NCI-H345 treated with DMSO at 0.1 percent for 48 hours (cell line): ENCODE measurements at regions not wholly inside any gene's neighbourhood (a gene's known extent, or its start where the extent isn't known, plus 50 kb on each side); places are given as distances from the start of the nearest gene placed in this dataset.

Experiments used
- DNase-seq: peaks from one replicate; lab custom pipeline; 2025; ENCODE audit not compliant: unreplicated experiment; lab: John Stamatoyannopoulos, UW

GRCh38 chr7:67547183-67547907, 550.7 kb downstream of the TYW1 start:
- no peak for DNase-seq

GRCh38 chr7:67549126-67549525, 552.5 kb downstream of the TYW1 start:
- no peak for DNase-seq

GRCh38 chr7:67550801-67551436, 554.3 kb downstream of the TYW1 start:
- DNase-seq = peak; percentile 76

GRCh38 chr7:67552738-67553137, 556.1 kb downstream of the TYW1 start:
- DNase-seq = no peak

GRCh38 chr7:67553378-67553777, 556.7 kb downstream of the TYW1 start:
- no peak for DNase-seq

- DNase-seq = no peak
These were observed 558.4 kb downstream of the TYW1 start for GRCh38 chr7:67554986-67555385.

GRCh38 chr7:67564959-67565358, 568.3 kb downstream of the TYW1 start:
- DNase-seq = no peak

GRCh38 chr7:67566101-67566500, 569.5 kb downstream of the TYW1 start:
- no peak for DNase-seq

- DNase-seq = no peak
These were observed 574.5 kb downstream of the TYW1 start for GRCh38 chr7:67571026-67571545.

- no peak for DNase-seq
These were observed 577.0 kb downstream of the TYW1 start for GRCh38 chr7:67573639-67574038.

- no peak for DNase-seq
These were observed 592.0 kb downstream of the TYW1 start for GRCh38 chr7:67588631-67589030.

- no peak for DNase-seq
These were observed 592.5 kb downstream of the TYW1 start for GRCh38 chr7:67589183-67589582.

GRCh38 chr7:67590649-67591048, 594.0 kb downstream of the TYW1 start:
- no peak for DNase-seq

- DNase-seq = peak; percentile 72
These were observed 597.2 kb downstream of the TYW1 start for GRCh38 chr7:67593794-67594193.

GRCh38 chr7:67595431-67596180, 599.0 kb downstream of the TYW1 start:
- DNase-seq = no peak

GRCh38 chr7:67597161-67597560, 600.5 kb downstream of the TYW1 start:
- DNase-seq = no peak

- DNase-seq = no peak
These were observed 601.8 kb downstream of the TYW1 start for GRCh38 chr7:67598469-67598868.

- no peak for DNase-seq
These were observed 602.9 kb downstream of the TYW1 start for GRCh38 chr7:67599331-67600062.

- no peak for DNase-seq
These were observed 605.7 kb downstream of the TYW1 start for GRCh38 chr7:67602246-67602887.

GRCh38 chr7:67604461-67605386, 608.1 kb downstream of the TYW1 start:
- DNase-seq = no peak
